NOMO-1 treated with DMSO at 0.1 percent for 48 hours (cell line): ENCODE measurements at regions not wholly inside any gene's neighbourhood (a gene's known extent, or its start where the extent isn't known, plus 50 kb on each side); places are given as distances from the start of the nearest gene placed in this dataset.
A peak's percentile ranks its signal among the peaks of the same experiment; 100 is the strongest.
"Not testable (repeated sequence)": the region's sequence is repeated elsewhere in the genome, so short reads cannot be mapped to it uniquely, and the experiment has no call there.

Experiments
- DNase-seq: peaks from one replicate; lab custom pipeline; 2025; ENCODE audit not compliant: unreplicated experiment; lab: John Stamatoyannopoulos, UW

DNA sequence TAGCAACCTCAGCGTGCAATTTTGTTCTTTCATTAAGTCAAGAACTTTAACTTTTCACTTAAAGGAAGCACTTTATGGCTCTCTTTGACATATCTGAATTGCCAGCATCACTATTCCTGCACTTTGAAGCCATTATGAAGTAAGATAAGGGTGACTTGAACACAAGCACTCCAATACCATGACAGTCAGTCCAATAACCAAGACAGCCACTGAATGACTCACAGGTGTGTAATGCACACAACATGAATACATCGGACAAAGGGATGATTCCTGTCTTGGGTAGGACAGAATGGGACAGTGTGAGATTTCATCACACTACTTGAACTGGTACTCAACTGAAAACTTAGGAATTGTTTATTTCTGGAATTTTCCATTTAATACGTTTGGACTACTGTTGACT is 233.7 kb upstream of the IPO5 start:
- no peak for DNase-seq

DNA sequence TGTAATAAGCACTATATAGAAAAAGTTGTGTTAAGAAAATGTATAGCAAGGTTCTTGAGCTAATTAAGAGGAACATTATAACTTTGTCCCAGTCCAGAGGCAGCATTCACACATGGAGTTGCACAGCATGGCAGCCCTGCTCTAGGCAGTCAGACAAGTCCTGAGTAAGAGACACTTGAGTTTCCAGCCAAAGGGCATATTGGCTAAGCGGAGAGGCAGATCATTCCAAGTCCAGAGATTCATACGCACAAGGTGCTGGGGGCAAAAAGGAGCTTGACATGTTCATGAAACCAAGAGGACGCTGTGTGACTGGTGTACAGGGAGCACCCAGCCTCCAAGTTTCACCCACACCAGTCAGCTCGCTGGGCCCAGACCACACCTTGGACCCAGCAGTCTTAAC is 232.6 kb upstream of the IPO5 start:
- DNase-seq, result no peak

DNA sequence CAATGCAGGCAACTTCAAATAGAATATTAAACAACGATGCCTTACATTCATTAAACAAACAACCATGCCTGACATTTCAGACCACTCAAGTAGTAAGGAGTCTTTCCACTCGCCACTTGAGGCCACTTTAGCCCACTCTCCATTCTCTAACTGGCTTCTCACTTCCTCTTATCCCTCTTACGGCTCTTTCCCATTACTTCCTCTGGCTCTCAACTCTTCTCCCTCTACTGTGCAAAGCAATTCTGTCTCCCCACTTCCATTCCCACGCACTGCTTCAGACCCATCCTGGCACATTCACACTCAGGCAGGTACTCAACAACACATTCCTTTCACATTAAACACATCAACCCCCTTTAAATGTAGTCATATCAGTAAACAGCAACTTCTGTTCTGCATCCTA is 229.8 kb upstream of the IPO5 start:
- DNase-seq, result peak; percentile 1

DNA sequence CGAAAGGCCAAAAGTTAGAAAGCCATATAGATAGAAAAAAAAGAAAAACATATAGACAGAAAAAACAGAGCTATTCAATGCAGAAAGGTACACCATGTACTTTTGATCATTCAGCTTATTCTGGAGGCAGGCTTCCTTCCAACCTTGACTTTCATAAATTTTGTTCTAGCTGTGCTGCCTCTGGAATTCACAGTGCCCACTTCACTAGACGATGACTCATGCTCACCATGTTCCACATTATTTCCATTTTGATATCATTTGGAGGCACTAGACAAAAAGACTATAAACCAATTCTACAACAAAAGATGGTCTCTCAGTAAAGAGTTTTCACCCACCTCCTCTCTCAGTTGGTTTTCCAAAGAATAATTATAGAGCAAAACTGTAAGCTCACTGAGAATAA is 229.0 kb upstream of the IPO5 start:
- DNase-seq, result no peak

DNA sequence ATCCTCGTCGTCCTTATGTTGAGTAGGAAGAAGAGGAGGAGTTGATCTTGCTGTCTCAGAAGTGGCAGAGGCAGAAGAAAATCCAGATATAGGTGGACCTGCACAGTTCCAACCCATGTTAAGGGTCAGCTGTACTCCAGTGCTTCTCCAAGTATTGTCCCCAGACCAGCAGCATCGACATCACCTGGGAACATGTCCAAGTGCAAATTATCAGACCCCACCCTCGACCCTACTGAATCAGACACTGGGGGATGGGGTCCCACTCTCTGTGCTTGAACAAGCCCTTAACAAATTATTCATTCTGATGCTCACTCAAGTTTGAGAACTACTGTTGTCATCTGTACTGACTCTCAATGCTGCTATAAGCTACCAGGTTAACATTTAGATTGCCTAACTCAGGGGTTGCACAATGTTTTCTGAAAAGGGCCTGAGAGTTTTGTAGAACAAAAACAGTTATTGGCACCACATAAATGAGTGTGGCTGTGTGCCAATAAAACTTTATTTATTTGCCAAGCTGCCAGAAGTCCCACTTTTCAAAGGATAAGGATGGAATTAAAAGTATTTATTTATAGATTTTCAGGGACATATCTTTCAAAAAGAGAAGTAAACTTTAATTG is 226.7 kb upstream of the IPO5 start:
- DNase-seq, result no peak

DNA sequence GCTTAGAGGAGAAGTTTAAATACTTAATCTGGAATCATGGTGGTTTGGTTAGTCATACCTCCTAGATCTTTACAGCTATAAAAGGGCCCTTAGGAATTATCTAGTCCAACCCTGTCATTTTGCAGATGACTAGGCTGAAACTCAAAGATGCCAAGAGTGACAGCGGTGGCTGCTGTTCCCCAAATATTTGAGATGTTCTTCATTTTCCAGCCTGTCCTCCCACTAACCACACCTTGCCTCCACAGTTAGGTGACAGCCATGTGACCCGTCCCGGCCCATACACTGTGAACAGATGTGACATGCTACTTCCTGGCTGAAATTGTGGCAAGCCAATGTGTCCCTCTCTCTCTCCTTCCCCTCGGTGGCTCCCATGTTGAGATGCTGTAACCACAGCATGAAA is 225.5 kb upstream of the IPO5 start:
- DNase-seq, result no peak

GRCh38 chr13:97736436-97736835 is 217.0 kb upstream of the IPO5 start:
- DNase-seq, result no peak

DNA sequence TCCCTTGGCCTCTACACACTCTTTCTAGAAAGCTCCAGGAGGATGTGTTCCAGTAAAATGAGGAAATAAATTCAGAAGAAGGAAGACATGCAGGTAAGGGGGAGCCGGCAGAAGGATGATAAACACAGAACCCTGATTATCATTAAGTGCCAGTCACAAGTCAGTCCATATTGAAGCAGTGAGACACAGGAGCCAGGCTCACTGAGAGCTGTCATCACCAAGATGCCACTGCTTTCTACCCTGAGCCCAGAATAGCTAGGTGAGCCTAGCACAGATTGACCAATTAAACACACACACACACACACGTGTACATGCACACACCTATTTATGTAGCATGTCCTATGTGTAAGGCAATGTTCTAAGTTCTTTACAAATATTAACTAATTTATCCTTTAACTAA is 211.4 kb upstream of the IPO5 start:
- no peak for DNase-seq

DNA sequence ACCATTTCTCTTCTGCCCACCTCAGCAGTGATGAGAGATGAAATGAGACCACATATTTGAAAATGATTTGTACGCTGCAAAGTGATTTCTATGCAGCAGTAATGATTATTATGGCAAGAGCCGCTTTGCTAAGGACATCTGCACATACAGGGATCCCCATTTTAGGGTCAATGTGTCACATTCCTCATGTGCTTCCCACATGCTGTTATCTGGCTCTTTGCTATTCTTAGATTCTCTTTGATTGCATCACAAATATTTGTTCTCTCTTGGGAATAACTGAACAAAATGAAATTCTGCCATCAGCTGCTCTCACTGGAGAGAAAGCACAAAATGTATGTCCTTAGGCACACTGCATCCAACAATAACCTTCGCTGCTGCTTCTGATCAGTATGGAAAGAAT is 209.5 kb upstream of the IPO5 start:
- DNase-seq, result no peak

DNA sequence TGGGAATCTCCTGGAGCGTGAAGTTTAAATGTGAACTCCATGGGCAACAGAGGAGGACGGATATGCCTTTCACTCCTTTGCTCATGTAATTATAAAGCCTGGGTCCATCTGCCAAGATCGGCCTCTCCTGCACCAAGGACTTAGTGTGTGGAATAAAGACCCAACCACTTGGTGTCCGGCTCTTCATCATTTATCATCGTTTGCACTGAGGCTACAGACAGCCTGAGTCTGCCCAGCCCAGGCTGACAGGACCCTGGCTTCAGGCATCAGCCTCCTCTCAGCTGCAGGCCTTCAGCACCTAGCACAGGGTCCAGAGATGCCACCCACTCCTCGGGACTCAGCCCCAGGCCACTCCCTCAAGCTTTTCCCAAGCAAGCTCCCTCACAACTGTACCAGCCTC is 206.8 kb upstream of the IPO5 start:
- DNase-seq, result no peak

DNA sequence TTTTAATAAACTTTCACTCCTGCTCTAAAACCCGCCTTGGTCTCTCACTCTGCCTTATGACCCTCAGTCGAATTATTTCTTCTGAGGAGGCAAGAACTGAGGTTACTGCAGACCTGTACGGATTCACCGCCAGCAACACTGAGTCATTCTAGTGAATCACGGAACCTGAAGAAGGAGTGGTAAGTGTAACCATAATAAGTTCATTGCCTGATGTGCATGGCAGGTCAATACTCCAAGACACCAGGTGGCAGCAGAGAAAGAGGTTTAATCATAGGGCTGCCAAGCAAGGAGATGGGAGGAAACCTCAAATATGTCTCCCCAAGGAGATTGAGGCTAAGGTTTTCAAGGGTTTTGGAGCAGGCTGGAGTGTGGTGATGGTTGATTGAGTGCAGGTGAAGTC is 204.3 kb upstream of the IPO5 start:
- DNase-seq, result no peak

GRCh38 chr13:97751477-97751876 is 202.0 kb upstream of the IPO5 start:
- DNase-seq, result no peak

DNA sequence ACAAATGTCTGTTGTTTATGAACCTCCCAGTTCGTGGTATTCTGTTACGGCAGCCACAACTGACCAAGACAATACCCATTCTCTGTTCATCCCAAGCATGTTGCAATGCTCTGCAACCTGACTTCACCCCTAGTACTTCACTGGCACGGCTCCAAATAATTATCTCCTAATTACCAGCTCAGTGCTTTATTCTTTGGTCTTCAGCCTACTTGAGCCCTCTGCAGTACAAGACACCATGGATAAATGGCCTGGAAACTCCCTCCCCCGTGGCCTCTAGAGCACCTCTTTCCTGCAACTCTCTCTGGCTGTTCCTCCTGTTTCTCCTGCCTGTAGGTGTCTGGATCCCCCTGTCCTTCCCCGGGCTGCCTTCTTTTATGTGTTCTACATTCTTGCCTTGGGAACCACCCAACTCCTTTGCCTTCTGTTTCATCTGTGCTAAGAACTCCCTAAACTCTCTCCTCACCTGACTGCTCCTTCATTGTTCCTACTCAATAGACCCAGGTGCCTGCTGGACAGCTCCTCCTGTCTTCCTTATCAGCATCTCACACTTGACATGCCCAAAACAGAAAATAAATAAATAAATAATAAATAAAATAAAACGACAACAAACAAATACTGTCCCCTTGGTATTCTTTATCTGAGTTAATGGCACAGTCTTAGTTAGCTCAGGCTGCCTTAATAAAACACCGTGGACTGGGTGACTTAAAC is 200.4 kb upstream of the IPO5 start:
- no peak for DNase-seq

GRCh38 chr13:97753942-97754670 is 199.4 kb upstream of the IPO5 start:
- no peak for DNase-seq

DNA sequence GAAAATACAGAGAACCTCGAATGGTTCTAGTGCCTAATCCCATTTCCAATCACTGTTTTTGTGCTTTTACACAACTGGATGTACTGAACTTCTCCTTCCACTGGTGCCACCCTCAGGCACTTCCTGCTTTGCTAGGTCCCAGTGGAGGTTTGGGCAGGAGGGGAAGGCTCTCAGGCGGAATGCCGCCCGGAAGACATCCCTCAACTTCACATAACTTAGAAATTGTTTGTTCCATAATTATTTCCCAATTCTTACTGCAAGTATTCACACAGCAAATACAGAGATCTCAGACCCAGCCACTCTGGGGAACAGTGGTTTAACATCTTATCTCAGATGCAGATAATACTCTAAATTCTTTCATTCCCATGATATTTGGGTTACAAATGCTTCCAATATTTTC is 195.7 kb upstream of the IPO5 start:
- DNase-seq, result no peak

DNA sequence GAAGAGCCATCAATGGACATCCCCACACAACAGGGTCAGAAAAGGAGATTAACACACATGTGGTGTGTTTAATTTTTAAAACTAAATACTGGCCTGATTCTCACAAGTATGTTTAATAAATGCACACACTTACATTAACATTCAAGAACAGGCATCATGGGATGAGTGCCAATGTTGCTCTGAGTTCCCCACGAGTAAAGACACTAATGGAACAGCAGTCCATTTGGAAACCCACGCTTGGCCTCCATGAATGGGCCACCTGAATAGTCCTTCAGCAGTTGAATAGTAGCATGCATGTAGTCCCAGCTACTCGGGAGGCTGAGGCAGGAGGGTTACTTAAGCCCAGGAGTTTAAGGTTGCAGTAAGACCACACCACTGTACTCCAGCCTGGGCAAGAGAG is 195.2 kb upstream of the IPO5 start:
- DNase-seq, result no peak

DNA sequence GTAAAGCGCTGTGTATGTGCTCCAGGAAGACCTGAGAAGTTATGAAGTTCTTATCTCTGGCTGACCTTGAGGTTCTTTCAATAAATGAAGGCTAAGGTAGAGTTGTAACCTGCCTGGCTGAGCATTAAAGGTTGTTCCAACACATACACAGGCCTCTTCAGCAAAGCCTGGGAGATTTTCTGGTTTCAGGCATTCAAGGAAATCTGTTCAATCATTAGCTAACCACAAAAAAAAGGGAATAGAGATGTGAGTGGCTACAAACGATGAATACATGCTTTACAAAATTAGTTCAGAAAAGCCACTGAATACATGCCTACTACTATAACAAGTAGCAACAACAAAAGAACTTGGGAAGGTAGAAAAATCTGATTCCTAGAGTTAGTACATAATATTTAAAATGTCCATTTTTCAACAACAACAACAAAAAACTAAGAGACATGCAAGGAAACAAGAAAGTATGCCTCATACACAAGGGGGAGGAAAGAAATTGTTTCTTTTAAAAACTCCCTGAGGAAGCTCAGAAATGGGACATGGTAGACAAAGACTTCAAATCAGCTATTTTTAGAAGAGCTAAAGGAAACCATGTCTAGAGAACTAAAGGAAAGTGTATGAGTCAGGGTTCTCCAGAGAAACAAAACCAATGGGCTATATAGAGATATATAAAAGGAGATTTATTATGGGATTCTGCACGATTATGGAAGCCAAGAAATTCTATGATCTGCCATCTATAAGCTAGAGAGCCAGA is 191.5 kb upstream of the IPO5 start:
- no peak for DNase-seq

- no peak for DNase-seq
Measured at GRCh38 chr13:97766749-97767148, 186.7 kb upstream of the IPO5 start.

DNA sequence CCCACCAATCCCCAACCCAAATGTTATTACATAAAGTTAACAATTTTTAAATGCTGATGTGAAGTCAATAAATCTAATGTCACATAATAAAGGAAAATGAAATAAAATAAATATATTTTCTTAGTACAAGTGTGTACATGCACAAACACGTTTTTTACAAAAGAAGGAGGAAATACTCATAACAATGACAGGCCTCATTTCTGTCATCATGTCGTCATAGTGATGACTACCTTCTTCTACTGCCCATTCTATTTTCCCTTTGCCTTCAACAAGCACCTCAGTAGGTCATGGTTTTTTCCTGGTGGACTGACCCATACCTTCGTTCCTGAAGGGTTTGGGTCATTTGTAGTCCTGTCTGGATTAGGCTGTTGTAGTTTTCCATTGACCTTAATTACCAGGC is 185.3 kb upstream of the IPO5 start:
- no peak for DNase-seq

DNA sequence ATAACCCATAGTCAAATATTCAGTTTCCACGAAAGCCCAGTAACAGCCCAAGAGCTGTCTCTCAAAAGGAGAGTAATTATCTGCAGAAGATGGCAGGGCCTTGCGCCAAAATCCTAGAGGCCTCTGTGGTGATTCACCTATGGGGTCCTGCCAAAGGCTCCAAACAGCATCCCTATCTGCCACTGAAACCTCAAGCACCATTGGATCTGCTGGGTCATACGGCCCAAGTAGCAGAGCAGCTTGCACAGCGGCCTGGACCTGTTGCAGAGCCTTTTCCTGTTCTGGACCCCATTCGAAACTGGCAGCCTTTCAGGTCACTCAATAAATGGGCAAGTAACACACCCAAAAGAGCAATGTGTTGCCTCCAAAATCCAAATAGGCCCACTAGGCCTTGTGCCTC is 183.2 kb upstream of the IPO5 start:
- not testable (repeated sequence) for DNase-seq

DNA sequence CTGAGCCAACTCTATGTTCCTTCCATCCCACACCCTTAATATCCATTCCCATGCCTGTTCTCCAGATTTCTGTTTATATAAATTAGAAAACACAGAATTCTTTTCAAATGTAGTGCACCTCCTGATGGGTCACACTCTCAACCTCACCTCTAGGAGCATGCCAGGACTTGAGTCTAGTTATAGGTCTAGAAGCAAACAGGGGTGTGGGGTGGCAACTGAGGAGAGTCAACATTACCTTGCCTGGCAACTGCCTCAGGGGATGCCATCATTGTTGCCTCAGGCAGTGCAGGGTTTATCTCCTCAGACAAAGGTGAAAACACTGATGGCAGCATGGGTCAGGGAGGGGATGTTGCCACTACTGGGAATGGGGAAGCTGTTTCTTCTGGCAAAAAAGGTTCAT is 181.0 kb upstream of the IPO5 start:
- DNase-seq, result not testable (repeated sequence)
